Astrocyte of the spinal cord (primary cell): ENCODE measurements at regions not wholly inside any gene's neighbourhood (a gene's known extent, or its start where the extent isn't known, plus 50 kb on each side); places are given as distances from the start of the nearest gene placed in this dataset.
A peak's percentile ranks its signal among the peaks of the same experiment; 100 is the strongest.

Source experiments
- DNase-seq: peaks from one replicate; pipeline ENCODE4 v3.0.0; 2011; ENCODE audit warnings: low read depth, low spot score
- H3K4me3 ChIP-seq: 2 replicates; pipeline ENCODE4 v1.5.1; 2011; ENCODE audit warnings: low read depth, mild to moderate bottlenecking, low read length, moderate library complexity
- in situ Hi-C: cut with HindIII; loops from 2 replicates; pipeline ENCODE4 v1.10.0; 2017; ENCODE audit warnings: low sequenced_read_pairs
- TF ChIP-seq, protein P1 (sequence below): IDR thresholded peaks from 2 replicates; pipeline ENCODE4 v1.5.1; 2012; ENCODE audit warnings: low read depth, mild to moderate bottlenecking, low read length, inconsistent platforms

DNA sequence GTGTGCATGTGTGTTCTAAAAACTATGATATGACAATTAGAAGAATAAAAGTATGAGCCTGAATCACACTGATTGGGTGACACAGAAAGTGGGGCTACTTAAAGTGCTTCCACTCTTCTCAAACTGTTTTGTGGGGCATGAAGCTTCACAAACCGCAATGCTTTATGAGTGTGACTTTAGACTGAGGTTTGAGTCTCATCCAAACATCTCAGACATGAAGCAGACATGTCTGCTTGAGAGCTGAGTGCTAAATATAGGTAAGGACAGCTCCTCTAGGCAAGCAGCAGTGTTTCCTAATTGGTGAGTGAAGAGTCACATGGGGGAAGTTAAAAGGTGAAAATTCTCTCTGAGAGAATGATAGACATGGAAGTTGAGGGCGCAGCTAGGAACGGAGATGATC lies 726.9 kb upstream of the CITED2 start:
- in situ Hi-C loops = no loop called here
- TF ChIP-seq, protein P1, sequence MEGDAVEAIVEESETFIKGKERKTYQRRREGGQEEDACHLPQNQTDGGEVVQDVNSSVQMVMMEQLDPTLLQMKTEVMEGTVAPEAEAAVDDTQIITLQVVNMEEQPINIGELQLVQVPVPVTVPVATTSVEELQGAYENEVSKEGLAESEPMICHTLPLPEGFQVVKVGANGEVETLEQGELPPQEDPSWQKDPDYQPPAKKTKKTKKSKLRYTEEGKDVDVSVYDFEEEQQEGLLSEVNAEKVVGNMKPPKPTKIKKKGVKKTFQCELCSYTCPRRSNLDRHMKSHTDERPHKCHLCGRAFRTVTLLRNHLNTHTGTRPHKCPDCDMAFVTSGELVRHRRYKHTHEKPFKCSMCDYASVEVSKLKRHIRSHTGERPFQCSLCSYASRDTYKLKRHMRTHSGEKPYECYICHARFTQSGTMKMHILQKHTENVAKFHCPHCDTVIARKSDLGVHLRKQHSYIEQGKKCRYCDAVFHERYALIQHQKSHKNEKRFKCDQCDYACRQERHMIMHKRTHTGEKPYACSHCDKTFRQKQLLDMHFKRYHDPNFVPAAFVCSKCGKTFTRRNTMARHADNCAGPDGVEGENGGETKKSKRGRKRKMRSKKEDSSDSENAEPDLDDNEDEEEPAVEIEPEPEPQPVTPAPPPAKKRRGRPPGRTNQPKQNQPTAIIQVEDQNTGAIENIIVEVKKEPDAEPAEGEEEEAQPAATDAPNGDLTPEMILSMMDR = no peak
- H3K4me3 ChIP-seq = no peak overlapping the region
- no peak for DNase-seq

DNA sequence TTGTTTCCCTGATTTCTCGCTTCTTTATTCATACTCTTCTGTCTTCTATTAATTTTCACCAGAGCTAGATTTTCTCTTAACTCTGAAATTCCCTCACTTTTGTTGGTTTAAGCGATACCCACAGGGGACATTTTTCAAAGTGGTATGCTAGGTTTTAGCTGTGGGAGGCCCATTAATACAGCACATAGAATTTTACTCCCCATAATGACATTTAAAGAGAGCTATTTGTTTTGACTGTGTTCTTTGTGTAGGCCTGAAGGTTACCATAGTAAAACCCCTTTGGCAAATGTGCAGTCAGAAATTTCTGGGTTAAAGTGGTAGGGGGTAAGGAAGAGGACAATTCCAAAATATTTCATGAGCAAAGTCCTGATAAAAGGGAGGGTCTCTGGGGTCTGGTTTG lies 721.1 kb upstream of the CITED2 start:
- in situ Hi-C loops = no loop called here
- no peak overlapping the region for H3K4me3 ChIP-seq
- TF ChIP-seq, protein P1 = no peak
- peak; percentile 14 for DNase-seq

DNA sequence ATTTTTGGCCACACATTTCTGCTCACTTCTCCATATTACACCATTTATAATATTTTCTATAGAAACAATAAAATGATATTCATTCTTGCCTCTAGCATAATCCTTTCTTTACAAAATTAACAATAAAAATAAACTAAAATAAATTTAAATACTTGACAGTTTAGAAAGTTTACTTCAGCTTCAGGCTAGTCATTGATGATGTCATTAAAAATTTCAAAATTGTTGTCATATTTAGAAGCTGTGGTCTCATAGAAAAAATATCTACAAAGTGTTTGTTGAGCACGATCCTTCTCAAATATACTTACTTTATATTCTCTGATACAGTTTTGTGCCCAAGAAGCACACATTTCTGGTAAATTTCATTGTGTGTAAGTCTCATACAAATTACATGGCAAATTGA lies 717.4 kb upstream of the CITED2 start:
- in situ Hi-C loops = no loop called here
- TF ChIP-seq, protein P1 = no peak

DNA sequence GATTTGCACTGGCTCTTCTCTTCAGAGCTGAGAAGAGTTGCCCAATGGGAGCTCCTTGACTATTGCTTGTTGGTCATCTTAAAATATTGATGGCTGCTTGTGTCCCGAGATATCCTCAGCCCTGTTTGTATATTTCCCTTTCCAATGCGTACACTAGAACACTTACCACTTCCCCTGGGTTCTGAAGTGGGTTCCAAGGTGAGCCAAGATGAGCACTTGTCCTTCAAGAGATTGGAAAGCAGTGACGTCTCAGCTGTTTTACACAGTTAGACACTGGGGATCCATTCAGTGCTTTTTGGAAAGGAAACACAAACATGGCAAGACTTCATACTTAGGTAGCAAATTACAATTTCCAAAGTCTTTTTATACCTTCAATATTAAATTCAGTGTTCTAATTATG lies 716.4 kb upstream of the CITED2 start:
- DNase-seq = no peak
- in situ Hi-C loops = no loop called here
- TF ChIP-seq, protein P1 = no peak
- H3K4me3 ChIP-seq = no peak overlapping the region

More for the DNA sequence above, 717.4 kb upstream of the CITED2 start:
- no peak for DNase-seq
- H3K4me3 ChIP-seq = no peak overlapping the region

DNA sequence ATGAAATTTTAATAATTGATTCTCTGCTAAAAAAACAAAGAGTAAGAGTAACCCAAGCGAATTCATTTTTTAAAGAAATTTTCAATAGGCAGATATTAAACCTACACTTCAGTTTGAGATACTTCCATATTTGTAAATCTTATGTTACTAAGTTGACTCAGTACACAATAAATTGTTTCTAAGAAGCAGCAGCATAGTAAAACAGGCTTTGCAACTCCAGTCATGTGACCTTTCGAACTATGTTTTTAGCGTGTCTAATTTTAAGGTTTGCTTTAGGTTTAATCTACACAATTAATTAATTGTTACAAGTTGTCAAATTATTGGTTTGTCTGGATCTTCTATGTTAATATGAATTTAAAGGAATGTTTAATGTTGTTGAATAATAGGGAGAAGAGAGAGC lies 708.9 kb upstream of the CITED2 start:
- in situ Hi-C loops = no loop called here
- TF ChIP-seq, protein P1 = no peak
- no peak overlapping the region for H3K4me3 ChIP-seq
- DNase-seq = no peak

DNA sequence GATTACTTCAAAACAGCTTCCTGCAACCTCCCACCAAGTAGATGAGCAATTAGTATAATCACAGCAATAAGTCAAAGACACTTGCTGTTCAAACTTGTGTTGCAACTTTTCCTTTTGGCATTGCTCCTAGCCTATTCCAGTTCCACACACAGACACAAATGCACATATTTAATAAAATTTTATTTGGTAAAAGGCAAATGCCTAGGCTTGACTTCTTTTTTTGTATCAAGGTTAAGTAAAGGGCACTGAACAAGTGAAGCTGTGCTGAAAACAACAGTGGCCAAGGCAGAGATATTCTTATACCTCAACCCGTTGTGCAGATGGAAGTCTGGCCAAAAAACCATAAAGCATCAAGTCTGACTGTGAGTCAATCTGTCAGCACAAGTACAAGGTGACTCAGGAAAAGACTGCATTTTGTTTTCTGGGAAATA lies 708.4 kb upstream of the CITED2 start:
- H3K4me3 ChIP-seq = no peak overlapping the region
- in situ Hi-C loops = no loop called here
- DNase-seq = peak; percentile 54
- TF ChIP-seq, protein P1 = no peak

DNA sequence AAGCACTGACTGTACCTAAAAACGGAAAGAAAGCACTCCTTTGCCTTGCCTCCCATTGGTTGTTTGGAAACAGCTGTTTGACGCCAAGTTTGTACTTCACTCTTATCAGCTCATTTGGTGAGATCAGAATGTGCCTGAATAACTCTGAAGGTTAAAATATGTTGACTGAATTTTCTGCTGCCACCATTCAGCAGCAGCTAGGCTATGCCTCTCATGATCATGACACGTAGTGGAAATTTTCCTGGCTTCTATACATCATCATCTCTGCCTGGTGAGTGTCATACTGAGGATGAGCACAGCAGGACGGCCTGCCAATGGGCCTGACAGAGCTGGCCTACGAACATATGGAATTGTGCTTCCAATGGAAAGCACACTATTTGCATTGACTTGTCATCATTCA lies 704.9 kb upstream of the CITED2 start:
- no peak overlapping the region for H3K4me3 ChIP-seq
- in situ Hi-C loops = no loop called here
- TF ChIP-seq, protein P1 = no peak
- DNase-seq = no peak
